ENCODE measurements at regions not wholly inside any gene's neighbourhood (a gene's known extent, or its start where the extent isn't known, plus 50 kb on each side); places are given as distances from the start of the nearest gene placed in this dataset.

DNA sequence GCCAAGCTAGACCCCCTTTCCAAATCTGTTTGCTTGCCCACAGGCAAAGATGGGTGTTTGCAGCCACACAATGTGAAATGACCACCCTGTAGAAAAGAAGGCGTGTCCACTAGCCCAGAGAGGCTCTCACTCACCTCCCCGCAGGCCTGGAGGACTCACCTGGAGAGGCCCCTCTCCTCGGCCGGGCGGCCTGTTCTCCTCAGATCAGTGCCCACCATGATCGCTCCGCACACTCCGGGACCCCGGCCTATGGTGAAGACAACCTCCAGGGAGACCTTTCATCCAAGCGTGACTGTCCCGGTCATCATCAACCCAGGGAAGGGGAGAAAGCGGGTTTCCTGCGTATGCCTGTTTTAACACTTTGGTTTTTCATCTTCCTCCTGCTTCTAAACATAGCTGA, 328.7 kb upstream of the SALL3 start:
- TF ChIP-seq, protein P1, sequence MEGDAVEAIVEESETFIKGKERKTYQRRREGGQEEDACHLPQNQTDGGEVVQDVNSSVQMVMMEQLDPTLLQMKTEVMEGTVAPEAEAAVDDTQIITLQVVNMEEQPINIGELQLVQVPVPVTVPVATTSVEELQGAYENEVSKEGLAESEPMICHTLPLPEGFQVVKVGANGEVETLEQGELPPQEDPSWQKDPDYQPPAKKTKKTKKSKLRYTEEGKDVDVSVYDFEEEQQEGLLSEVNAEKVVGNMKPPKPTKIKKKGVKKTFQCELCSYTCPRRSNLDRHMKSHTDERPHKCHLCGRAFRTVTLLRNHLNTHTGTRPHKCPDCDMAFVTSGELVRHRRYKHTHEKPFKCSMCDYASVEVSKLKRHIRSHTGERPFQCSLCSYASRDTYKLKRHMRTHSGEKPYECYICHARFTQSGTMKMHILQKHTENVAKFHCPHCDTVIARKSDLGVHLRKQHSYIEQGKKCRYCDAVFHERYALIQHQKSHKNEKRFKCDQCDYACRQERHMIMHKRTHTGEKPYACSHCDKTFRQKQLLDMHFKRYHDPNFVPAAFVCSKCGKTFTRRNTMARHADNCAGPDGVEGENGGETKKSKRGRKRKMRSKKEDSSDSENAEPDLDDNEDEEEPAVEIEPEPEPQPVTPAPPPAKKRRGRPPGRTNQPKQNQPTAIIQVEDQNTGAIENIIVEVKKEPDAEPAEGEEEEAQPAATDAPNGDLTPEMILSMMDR (IDR thresholded peaks at IDR 0.05): no peak
- no peak for TF ChIP-seq POLR2A (IDR thresholded peaks at IDR 0.05)
